DND-41 (cell line): ENCODE measurements at regions not wholly inside any gene's neighbourhood (a gene's known extent, or its start where the extent isn't known, plus 50 kb on each side); places are given as distances from the start of the nearest gene placed in this dataset.

Experiments
- ATAC-seq: fragments of 200-7000 bp; cut with Tn5 transposase; 3 replicates; pipeline ENCODE4 v1.9.1; 2021; ENCODE audit warnings: low read depth; ENCODE audit not compliant: insufficient read depth
- DNase-seq: peaks from one replicate; pipeline ENCODE4 v3.0.0-alpha.2; 2020
- H2AFZ ChIP-seq: 2 replicates; pipeline ENCODE4 v1.6.0; 2012; ENCODE audit warnings: low read depth, low read length
- H3K27ac ChIP-seq: 2 replicates; pipeline ENCODE4 v1.5.1; 2012; ENCODE audit warnings: low read length, inconsistent platforms
- H3K27me3 ChIP-seq: fragments of 200-600 bp; sonication (generic); 2 replicates; pipeline ENCODE4 v1.6.0; 2012; ENCODE audit warnings: low read length, mild to moderate bottlenecking, inconsistent platforms; ENCODE audit not compliant: insufficient read depth, poor library complexity
- H3K36me3 ChIP-seq: 2 replicates; pipeline ENCODE4 v1.5.1; 2012; ENCODE audit warnings: low read length, inconsistent platforms; ENCODE audit not compliant: insufficient read depth
- H3K4me1 ChIP-seq: 2 replicates; pipeline ENCODE4 v1.5.1; 2012; ENCODE audit warnings: mild to moderate bottlenecking, low read length; ENCODE audit not compliant: insufficient read depth
- H3K4me2 ChIP-seq: 2 replicates; pipeline ENCODE4 v1.6.0; 2012; ENCODE audit warnings: mild to moderate bottlenecking, moderate library complexity, low read length, inconsistent platforms; ENCODE audit not compliant: insufficient read depth
- H3K4me3 ChIP-seq, 2 experiments: fragments of 200-600 bp in 1 of 2; shearing (Covaris generic) in 1 of 2; 2 replicates each; pipeline ENCODE4 v1.5.1; 2012 to 2016; ENCODE audit warnings: inconsistent platforms in 2 of 2, low read length in 2 of 2, mild to moderate bottlenecking in 2 of 2, low read depth in 1 of 2, moderate library complexity in 1 of 2
- H3K79me2 ChIP-seq: 2 replicates; pipeline ENCODE4 v1.6.0; 2012; ENCODE audit warnings: low read length, inconsistent platforms; ENCODE audit not compliant: insufficient read depth
- H3K9ac ChIP-seq: 2 replicates; pipeline ENCODE4 v1.6.0; 2012; ENCODE audit warnings: low read depth, mild to moderate bottlenecking, inconsistent platforms, low read length, moderate library complexity
- H3K9me3 ChIP-seq: 2 replicates; pipeline ENCODE4 v1.5.1; 2012; ENCODE audit warnings: low read length, moderate library complexity, mild to moderate bottlenecking, inconsistent platforms; ENCODE audit not compliant: insufficient read depth, severe bottlenecking
- H4K20me1 ChIP-seq: 2 replicates; pipeline ENCODE4 v1.6.0; 2012; ENCODE audit warnings: low read length; ENCODE audit not compliant: insufficient read depth
- EZH2 ChIP-seq: IDR thresholded peaks from 3 replicates; pipeline ENCODE4 v1.6.1; 2012; ENCODE audit warnings: borderline replicate concordance, low read depth, mild to moderate bottlenecking, moderate library complexity, low read length, inconsistent platforms; ENCODE audit not compliant: severe bottlenecking
- TF ChIP-seq, protein P1 (sequence below): IDR thresholded peaks from 2 replicates; pipeline ENCODE4 v1.5.1; 2012; ENCODE audit warnings: borderline replicate concordance, low read length, moderate library complexity, mild to moderate bottlenecking; ENCODE audit not compliant: poor library complexity, severe bottlenecking; ENCODE audit errors: extremely low read depth

DNA sequence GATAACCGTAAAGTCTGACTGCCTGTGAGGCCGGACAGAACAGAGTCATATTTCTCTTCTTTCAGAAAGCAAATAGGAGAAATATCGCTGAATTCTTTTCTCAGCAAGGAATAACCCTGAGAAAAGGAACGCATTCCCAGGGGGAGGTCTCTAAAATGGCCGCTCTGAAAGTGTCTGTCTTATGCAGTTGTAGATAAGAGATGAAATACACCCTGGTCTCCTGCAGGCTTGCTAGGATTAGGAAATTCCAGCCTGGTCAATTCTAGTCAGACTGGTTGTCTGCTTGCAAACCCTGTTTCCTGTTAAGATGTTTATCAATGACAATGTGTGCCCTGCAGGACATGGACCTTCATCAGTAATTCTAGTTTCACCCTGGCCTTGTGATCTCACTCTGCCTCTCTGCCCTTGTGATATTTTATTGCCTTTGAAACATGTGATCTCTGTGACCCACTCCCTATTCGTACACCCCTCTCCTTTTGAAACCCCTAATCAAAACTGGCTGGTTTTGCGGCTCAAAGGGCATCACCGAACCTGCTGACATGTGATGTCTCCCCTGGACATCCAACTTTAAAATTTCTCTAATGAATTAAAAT lies 934.8 kb upstream of the SPRY2 start:
- Histone ChIP-seq H3K79me2 (no peaks in the 10 kb centered on the region), H3K27me3 (no peaks in the 10 kb centered on the region), H3K9me3 (peaks cover 7% of the 10 kb centered on the region), H2AFZ (no peak overlapping the region), H3K9ac (no peak overlapping the region), H3K27ac (no peak overlapping the region), H3K4me2 (no peak overlapping the region), H3K4me1 (no peaks in the 10 kb centered on the region), H3K4me3 (no peak overlapping the region), H3K36me3 (no peaks in the 10 kb centered on the region), H4K20me1 (no peaks in the 10 kb centered on the region)
- ATAC-seq (no peak), DNase-seq (peak; percentile 7)
- TF ChIP-seq, protein P1, sequence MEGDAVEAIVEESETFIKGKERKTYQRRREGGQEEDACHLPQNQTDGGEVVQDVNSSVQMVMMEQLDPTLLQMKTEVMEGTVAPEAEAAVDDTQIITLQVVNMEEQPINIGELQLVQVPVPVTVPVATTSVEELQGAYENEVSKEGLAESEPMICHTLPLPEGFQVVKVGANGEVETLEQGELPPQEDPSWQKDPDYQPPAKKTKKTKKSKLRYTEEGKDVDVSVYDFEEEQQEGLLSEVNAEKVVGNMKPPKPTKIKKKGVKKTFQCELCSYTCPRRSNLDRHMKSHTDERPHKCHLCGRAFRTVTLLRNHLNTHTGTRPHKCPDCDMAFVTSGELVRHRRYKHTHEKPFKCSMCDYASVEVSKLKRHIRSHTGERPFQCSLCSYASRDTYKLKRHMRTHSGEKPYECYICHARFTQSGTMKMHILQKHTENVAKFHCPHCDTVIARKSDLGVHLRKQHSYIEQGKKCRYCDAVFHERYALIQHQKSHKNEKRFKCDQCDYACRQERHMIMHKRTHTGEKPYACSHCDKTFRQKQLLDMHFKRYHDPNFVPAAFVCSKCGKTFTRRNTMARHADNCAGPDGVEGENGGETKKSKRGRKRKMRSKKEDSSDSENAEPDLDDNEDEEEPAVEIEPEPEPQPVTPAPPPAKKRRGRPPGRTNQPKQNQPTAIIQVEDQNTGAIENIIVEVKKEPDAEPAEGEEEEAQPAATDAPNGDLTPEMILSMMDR: no peak
- no peak for TF ChIP-seq EZH2

DNA sequence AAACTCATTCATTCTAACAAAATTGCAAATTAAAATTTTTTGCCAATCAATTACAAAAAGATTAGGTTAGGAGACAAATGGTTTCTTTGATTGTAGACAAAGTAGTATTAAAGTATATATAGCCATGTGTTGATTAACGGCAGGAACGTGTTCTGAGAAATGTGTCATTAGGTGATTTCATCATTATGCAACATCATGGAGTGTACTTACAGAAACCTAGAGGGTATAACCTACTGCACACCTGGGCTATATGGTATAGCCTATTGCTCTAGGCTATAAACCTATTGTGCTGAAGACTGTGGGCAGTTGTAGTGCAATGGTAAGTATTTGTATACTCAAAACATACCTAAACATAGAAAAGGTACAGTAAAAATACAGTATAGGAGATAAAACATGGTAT lies 906.8 kb upstream of the SPRY2 start:
- no peak overlapping the region for H2AFZ ChIP-seq
- no peak for DNase-seq
- H4K20me1 ChIP-seq: no peaks in the 10 kb centered on the region
- H3K4me3 ChIP-seq: no peak overlapping the region
- H3K36me3 ChIP-seq: no peaks in the 10 kb centered on the region
- no peak overlapping the region for H3K27ac ChIP-seq
- no peaks in the 10 kb centered on the region for H3K27me3 ChIP-seq
- H3K9ac ChIP-seq: no peak overlapping the region
- no peaks in the 10 kb centered on the region for H3K79me2 ChIP-seq
- H3K4me2 ChIP-seq: no peak overlapping the region
- no peaks in the 10 kb centered on the region for H3K9me3 ChIP-seq
- no peaks in the 10 kb centered on the region for H3K4me1 ChIP-seq
- TF ChIP-seq EZH2: no peak
- TF ChIP-seq, protein P1: no peak
- ATAC-seq: no peak

DNA sequence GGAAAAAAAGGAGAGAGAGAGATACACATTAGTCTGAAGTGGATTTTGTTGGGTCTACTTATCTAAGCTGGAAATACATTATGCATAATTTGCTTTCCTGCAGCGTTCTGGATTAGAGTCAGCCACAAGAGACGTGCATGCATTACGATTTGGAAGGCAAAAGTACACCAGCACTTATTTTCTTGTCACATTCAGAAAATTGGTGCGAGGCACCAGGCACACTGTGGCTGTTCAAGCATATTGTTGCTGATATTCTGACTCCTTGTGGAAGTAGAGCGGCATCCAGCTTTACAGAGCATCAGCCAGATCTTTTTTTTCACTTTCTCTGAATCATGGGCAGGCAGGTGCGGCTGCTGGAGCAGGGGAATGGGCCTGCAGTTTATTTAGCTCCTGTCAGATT lies 905.6 kb upstream of the SPRY2 start:
- TF ChIP-seq, protein P1: no peak
- no peak for TF ChIP-seq EZH2
- H3K36me3 ChIP-seq: no peaks in the 10 kb centered on the region
- H3K9ac ChIP-seq: no peak overlapping the region
- no peak overlapping the region for H3K4me2 ChIP-seq
- H4K20me1 ChIP-seq: no peaks in the 10 kb centered on the region
- no peak overlapping the region for H2AFZ ChIP-seq
- H3K4me3 ChIP-seq: no peak overlapping the region
- H3K9me3 ChIP-seq: no peaks in the 10 kb centered on the region
- H3K27ac ChIP-seq: no peak overlapping the region
- DNase-seq (no peak), ATAC-seq (no peak)
- H3K4me1 ChIP-seq: no peaks in the 10 kb centered on the region
- H3K27me3 ChIP-seq: no peaks in the 10 kb centered on the region
- H3K79me2 ChIP-seq: no peaks in the 10 kb centered on the region

DNA sequence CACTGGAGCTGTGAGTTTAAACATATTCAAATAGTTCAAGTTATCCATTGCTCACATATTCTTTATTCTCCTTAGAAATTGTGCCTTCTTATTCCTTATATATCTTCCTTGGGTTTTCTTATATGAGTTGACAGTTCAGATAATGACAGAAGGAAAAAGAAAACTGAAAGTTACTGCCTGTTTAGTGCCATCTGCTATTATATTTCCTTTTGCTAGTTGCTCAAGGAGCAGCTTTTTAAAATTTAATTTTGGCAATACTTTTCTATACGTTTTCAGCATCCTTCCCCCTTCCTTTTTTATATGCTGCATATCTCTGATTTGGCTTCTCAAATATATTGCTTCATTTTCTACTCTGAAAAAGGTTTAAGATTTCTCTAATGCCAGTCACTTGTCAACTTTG lies 903.1 kb upstream of the SPRY2 start:
- no peak overlapping the region for H3K9ac ChIP-seq
- no peaks in the 10 kb centered on the region for H3K79me2 ChIP-seq
- no peak overlapping the region for H2AFZ ChIP-seq
- no peaks in the 10 kb centered on the region for H3K27me3 ChIP-seq
- no peaks in the 10 kb centered on the region for H3K4me1 ChIP-seq
- H4K20me1 ChIP-seq: no peaks in the 10 kb centered on the region
- no peak overlapping the region for H3K27ac ChIP-seq
- H3K36me3 ChIP-seq: no peaks in the 10 kb centered on the region
- no peaks in the 10 kb centered on the region for H3K9me3 ChIP-seq
- ATAC-seq (no peak), DNase-seq (no peak)
- H3K4me2 ChIP-seq: no peak overlapping the region
- TF ChIP-seq, protein P1: no peak
- no peak for TF ChIP-seq EZH2
- H3K4me3 ChIP-seq: no peak overlapping the region
